Upper lobe of right lung (tissue), 1 donor: ENCODE measurements at regions not wholly inside any gene's neighbourhood (a gene's known extent, or its start where the extent isn't known, plus 50 kb on each side); places are given as distances from the start of the nearest gene placed in this dataset.

ENCODE experiments used
- ATAC-seq: fragments of 200-7000 bp; cut with Tn5 transposase; one replicate; pipeline ENCODE4 v1.9.1; 2020; ENCODE audit warnings: mild to moderate bottlenecking, moderate library complexity
- DNase-seq: peaks from one replicate; pipeline ENCODE4 v3.0.0-alpha.2; 2020
- H3K27ac ChIP-seq: fragments of 200-600 bp; one replicate; pipeline ENCODE4 v1.8.0; 2022
- H3K27me3 ChIP-seq: fragments of 200-600 bp; one replicate; pipeline ENCODE4 v1.8.0; 2022; ENCODE audit warnings: mild to moderate bottlenecking
- H3K36me3 ChIP-seq: fragments of 200-600 bp; one replicate; pipeline ENCODE4 v1.8.0; 2022
- H3K4me1 ChIP-seq: fragments of 200-600 bp; one replicate; pipeline ENCODE4 v1.8.0; 2022
- H3K4me3 ChIP-seq: fragments of 200-600 bp; one replicate; pipeline ENCODE4 v1.8.0; 2022; ENCODE audit warnings: mild to moderate bottlenecking
- H3K9me3 ChIP-seq: fragments of 200-600 bp; one replicate; pipeline ENCODE4 v1.8.0; 2022
- intact Hi-C: fragments of 100-400 bp; cut with DNase I; formaldehyde crosslinking; loops from one replicate; pipeline ENCODE4 v1.11.0; 2022
- TF ChIP-seq, protein P1 (sequence below): fragments of 200-600 bp; IDR thresholded peaks from one replicate; pipeline ENCODE4 v1.8.0; 2022; ENCODE audit warnings: antibody characterized with exemption
- donor health status: DM: no; HTN: yes; CAD: no; lungs with severe emphysema.

DNA sequence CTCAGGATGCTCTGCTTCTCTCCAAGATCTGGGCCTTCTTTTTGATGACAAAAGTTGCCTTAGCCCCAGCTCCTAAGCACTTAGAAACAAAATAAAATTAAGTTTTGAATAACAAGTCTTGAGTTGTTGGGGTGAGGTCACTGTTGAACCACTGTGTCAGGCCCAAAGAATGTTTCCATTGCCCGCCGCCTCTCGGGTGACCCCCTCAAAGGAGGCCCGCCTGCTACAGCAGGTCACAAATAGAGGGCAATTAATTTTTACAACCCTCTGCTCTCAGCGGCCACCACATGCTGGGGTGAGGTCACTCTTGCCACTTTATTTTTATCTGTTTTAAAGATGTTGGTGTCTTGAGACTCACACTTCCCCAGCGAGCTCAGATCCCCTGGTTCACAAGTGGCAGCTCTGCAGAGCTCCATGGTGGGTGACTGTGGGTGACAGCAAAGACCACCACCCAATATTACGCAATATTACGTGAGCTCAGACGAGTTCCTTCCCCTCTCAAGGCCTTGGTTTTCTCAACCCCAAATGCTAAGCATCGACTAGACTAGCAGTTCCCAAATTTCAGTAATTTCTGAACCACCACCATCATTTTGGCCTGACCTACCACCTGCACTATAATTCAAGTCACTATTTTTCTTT, 247.7 kb upstream of the PMEPA1 start:
- H3K27me3 ChIP-seq, result no peaks in the 10 kb centered on the region
- intact Hi-C loops, result no loop called here
- ATAC-seq (no peak), DNase-seq (no peak)
- no peaks in the 10 kb centered on the region for H3K4me1 ChIP-seq
- no peak overlapping the region for H3K27ac ChIP-seq
- TF ChIP-seq, protein P1, sequence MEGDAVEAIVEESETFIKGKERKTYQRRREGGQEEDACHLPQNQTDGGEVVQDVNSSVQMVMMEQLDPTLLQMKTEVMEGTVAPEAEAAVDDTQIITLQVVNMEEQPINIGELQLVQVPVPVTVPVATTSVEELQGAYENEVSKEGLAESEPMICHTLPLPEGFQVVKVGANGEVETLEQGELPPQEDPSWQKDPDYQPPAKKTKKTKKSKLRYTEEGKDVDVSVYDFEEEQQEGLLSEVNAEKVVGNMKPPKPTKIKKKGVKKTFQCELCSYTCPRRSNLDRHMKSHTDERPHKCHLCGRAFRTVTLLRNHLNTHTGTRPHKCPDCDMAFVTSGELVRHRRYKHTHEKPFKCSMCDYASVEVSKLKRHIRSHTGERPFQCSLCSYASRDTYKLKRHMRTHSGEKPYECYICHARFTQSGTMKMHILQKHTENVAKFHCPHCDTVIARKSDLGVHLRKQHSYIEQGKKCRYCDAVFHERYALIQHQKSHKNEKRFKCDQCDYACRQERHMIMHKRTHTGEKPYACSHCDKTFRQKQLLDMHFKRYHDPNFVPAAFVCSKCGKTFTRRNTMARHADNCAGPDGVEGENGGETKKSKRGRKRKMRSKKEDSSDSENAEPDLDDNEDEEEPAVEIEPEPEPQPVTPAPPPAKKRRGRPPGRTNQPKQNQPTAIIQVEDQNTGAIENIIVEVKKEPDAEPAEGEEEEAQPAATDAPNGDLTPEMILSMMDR, result no peak
- H3K36me3 ChIP-seq, result no peaks in the 10 kb centered on the region
- no peak overlapping the region for H3K4me3 ChIP-seq
- no peaks in the 10 kb centered on the region for H3K9me3 ChIP-seq

DNA sequence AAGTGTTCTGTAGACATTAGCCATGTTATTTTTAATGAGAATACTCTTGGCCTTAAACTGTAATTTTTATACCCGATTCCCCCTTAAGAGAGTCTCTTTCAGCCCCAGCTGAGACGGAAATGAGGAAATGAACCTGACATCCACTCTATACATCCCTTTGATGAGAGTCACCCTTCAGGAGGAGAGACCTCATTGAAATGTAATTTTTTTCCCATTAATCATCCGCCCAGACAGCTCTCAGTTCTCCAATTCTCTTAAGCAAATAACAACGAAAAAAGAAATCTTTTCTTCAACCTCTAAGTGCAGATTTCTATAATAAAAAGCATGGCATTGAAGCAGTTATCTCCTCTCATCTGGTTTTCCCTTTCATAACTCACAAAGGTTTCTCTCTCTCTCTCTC, 243.8 kb upstream of the PMEPA1 start:
- TF ChIP-seq, protein P1, result no peak
- Histone ChIP-seq H3K4me3 (no peak overlapping the region), H3K27ac (no peak overlapping the region), H3K27me3 (no peaks in the 10 kb centered on the region), H3K9me3 (no peaks in the 10 kb centered on the region), H3K4me1 (no peaks in the 10 kb centered on the region), H3K36me3 (no peaks in the 10 kb centered on the region)
- DNase-seq (no peak), ATAC-seq (no peak)
- intact Hi-C loops, result no loop called here

DNA sequence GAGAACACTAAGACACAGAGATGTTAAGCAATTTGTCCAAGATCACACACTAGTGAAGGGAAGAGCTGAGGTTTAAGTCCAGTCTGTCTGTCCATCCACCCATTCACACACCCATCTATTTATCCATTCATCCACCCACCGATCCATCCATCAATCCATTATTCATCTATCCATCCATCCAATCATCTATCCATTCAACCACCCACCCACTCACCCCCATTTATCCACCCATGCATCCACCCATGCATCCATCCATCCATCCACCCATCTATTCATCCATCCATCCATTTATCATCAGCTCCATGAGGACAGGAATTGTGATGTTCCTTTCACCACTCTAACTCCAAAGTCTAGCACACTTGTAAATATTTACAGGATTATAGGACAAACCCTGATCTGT, 242.3 kb upstream of the PMEPA1 start:
- Histone ChIP-seq H3K4me1 (no peaks in the 10 kb centered on the region), H3K36me3 (no peaks in the 10 kb centered on the region), H3K4me3 (no peak overlapping the region), H3K9me3 (no peaks in the 10 kb centered on the region), H3K27ac (no peak overlapping the region), H3K27me3 (no peaks in the 10 kb centered on the region)
- ATAC-seq (no peak), DNase-seq (no peak)
- TF ChIP-seq, protein P1, result no peak
- intact Hi-C loops, result no loop called here

GRCh38 chr20:57951549-57951948, 241.7 kb upstream of the PMEPA1 start:
- DNase-seq, result no peak
- no peak overlapping the region for H3K4me3 ChIP-seq
- no peak overlapping the region for H3K27ac ChIP-seq
- TF ChIP-seq, protein P1, result no peak
- H3K4me1 ChIP-seq, result no peaks in the 10 kb centered on the region
- H3K9me3 ChIP-seq, result no peaks in the 10 kb centered on the region
- intact Hi-C loops, result no loop called here
- ATAC-seq, result no peak
- H3K36me3 ChIP-seq, result no peaks in the 10 kb centered on the region
- no peaks in the 10 kb centered on the region for H3K27me3 ChIP-seq

- Histone ChIP-seq H3K27ac (no peak overlapping the region), H3K9me3 (no peaks in the 10 kb centered on the region), H3K27me3 (no peaks in the 10 kb centered on the region), H3K4me1 (no peaks in the 10 kb centered on the region), H3K4me3 (no peak overlapping the region), H3K36me3 (no peaks in the 10 kb centered on the region)
- TF ChIP-seq, protein P1, result no peak
- ATAC-seq, result no peak
- intact Hi-C loops, result no loop called here
- DNase-seq, result peak; percentile 52
Observed at GRCh38 chr20:57950764-57951485, 241.1 kb upstream of the PMEPA1 start.
